Lung (tissue), 11 donors: ENCODE measurements at regions not wholly inside any gene's neighbourhood (a gene's known extent, or its start where the extent isn't known, plus 50 kb on each side); places are given as distances from the start of the nearest gene placed in this dataset.

ENCODE experiments used
- ATAC-seq: fragments of 200-7000 bp; cut with Tn5 transposase; one replicate; pipeline ENCODE4 v1.9.1; 2020; ENCODE audit warnings: moderate number of reproducible peaks; ENCODE audit not compliant: insufficient read depth, low FRiP score
- DNase-seq, 3 donors: peaks; one replicate each; pipeline ENCODE4 v3.0.0-alpha.2; 2013 to 2017
- H3K27ac ChIP-seq, 2 donors: one replicate each; pipeline ENCODE4 v1.5.1; 2013; ENCODE audit warnings: mild to moderate bottlenecking in 2 of 2, moderate library complexity in 2 of 2, control low read depth in 1 of 2, inconsistent platforms in 1 of 2, low read depth in 1 of 2, low read length in 1 of 2
- H3K27me3 ChIP-seq, 3 donors: one replicate each; pipeline ENCODE4 v1.5.1; 2013; ENCODE audit warnings: low read length in 2 of 3; ENCODE audit not compliant: control insufficient read depth in 3 of 3, insufficient read depth in 3 of 3
- H3K36me3 ChIP-seq, 4 donors: one replicate each; pipeline ENCODE4 v1.5.1; 2013; ENCODE audit warnings: low read length in 4 of 4, mild to moderate bottlenecking in 1 of 4, moderate library complexity in 1 of 4; ENCODE audit not compliant: control insufficient read depth in 4 of 4, insufficient read depth in 4 of 4
- H3K4me1 ChIP-seq, 5 donors: one replicate each; pipeline ENCODE4 v1.5.1; 2013; ENCODE audit warnings: low read length in 5 of 5, mild to moderate bottlenecking in 2 of 5, moderate library complexity in 1 of 5; ENCODE audit not compliant: control insufficient read depth in 5 of 5, insufficient read depth in 5 of 5
- H3K4me3 ChIP-seq: one replicate; pipeline ENCODE4 v1.5.1; 2013; ENCODE audit warnings: mild to moderate bottlenecking, control low read depth, moderate library complexity
- H3K9ac ChIP-seq, 2 donors: one replicate each; pipeline ENCODE4 v1.5.1; 2013; ENCODE audit warnings: low read length in 2 of 2, control low read depth in 1 of 2; ENCODE audit not compliant: insufficient read depth in 1 of 2
- H3K9me3 ChIP-seq, 4 donors: one replicate each; pipeline ENCODE4 v1.5.1; 2013; ENCODE audit warnings: low read length in 3 of 4, mild to moderate bottlenecking in 1 of 4, moderate library complexity in 1 of 4; ENCODE audit not compliant: control insufficient read depth in 4 of 4, insufficient read depth in 3 of 4
- WGBS, 2 donors: extraction: QIAGEN DNeasy Blood & Tissue Kit; methylation state at CpG; one replicate each; pipeline ENCODE4 v1.1.7; 2013; 5-methylcytosine and 5-hydroxymethylcytosine counted together
- TF ChIP-seq, protein P1 (sequence below): IDR thresholded peaks from 2 replicates; pipeline ENCODE4 v1.5.1; 2012; ENCODE audit warnings: mild to moderate bottlenecking; ENCODE audit errors: control extremely low read depth, extremely low read depth
- donor health status: control.
- donor health status: control.
- donor health status: Bipolar disorder and iron deficiency.
- donor health status: healthy.
- donor health status: DM: yes; HTN: yes; CAD: no.

DNA sequence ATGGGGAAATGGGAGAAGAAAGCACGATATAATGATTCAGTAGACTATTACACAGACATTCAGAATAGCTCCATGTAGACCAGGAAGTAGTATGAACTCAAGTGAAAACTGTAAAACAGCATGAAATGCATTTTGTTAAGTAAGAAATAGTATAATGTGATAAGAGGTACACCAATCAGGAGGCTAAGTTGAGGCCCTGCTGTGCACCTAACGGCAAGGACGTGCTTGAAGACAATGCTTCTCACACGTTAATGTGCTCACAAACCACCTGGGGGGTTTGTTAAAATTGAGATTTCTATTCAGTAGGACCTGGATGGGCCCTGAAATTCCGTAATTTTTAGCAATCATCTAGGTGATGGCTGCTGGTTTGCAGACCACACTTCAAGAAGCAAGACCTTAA lies 178.9 kb upstream of the SULF2 start:
- H3K4me3 ChIP-seq = no peak overlapping the region
- WGBS, 2 donors = 85 to 89% methylated on average over 5 of the region's 5 CpGs
- peaks cover 0 to 11% (median 10%) of the 10 kb centered on the region in 3 donors for H3K27me3 ChIP-seq
- DNase-seq = no peak
- no peaks in the 10 kb centered on the region for H3K36me3 ChIP-seq
- H3K9ac ChIP-seq = no peak overlapping the region
- H3K27ac ChIP-seq = no peak overlapping the region
- peaks cover 0 to 7% (median 0%) of the 10 kb centered on the region in 5 donors for H3K4me1 ChIP-seq
- no peaks in the 10 kb centered on the region for H3K9me3 ChIP-seq
- no peak for ATAC-seq
- TF ChIP-seq, protein P1, sequence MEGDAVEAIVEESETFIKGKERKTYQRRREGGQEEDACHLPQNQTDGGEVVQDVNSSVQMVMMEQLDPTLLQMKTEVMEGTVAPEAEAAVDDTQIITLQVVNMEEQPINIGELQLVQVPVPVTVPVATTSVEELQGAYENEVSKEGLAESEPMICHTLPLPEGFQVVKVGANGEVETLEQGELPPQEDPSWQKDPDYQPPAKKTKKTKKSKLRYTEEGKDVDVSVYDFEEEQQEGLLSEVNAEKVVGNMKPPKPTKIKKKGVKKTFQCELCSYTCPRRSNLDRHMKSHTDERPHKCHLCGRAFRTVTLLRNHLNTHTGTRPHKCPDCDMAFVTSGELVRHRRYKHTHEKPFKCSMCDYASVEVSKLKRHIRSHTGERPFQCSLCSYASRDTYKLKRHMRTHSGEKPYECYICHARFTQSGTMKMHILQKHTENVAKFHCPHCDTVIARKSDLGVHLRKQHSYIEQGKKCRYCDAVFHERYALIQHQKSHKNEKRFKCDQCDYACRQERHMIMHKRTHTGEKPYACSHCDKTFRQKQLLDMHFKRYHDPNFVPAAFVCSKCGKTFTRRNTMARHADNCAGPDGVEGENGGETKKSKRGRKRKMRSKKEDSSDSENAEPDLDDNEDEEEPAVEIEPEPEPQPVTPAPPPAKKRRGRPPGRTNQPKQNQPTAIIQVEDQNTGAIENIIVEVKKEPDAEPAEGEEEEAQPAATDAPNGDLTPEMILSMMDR = no peak

DNA sequence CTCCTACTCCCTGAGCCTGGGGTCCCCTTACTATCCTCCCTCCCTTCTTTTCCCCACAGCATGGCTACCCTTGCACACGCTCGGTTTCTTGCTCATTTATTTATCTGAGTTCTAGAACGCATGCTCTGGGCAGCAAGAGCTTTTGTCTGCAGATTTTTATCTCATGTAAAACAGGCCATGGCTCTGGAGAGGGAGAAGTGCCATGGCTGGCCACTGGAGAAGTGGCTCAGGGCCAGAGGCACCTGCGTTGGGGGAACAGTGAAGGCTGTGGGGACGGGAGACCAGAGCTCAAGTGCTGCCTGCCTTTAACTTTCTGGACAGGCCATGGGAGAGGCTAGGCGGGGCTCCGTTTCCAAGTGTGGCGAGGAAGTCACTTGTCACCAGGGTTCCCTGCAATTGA lies 177.7 kb upstream of the SULF2 start:
- ATAC-seq (no peak), DNase-seq (no peak)
- WGBS, 2 donors = 52 to 69% methylated on average over 8 of the region's 8 CpGs
- Histone ChIP-seq H3K27ac (no peak overlapping the region), H3K27me3 (peaks cover 0 to 11% (median 10%) of the 10 kb centered on the region in 3 donors), H3K9me3 (no peaks in the 10 kb centered on the region), H3K4me1 (peaks cover 0 to 16% (median 4%) of the 10 kb centered on the region in 5 donors), H3K4me3 (no peak overlapping the region), H3K9ac (no peak overlapping the region), H3K36me3 (no peaks in the 10 kb centered on the region)
- TF ChIP-seq, protein P1 = no peak

DNA sequence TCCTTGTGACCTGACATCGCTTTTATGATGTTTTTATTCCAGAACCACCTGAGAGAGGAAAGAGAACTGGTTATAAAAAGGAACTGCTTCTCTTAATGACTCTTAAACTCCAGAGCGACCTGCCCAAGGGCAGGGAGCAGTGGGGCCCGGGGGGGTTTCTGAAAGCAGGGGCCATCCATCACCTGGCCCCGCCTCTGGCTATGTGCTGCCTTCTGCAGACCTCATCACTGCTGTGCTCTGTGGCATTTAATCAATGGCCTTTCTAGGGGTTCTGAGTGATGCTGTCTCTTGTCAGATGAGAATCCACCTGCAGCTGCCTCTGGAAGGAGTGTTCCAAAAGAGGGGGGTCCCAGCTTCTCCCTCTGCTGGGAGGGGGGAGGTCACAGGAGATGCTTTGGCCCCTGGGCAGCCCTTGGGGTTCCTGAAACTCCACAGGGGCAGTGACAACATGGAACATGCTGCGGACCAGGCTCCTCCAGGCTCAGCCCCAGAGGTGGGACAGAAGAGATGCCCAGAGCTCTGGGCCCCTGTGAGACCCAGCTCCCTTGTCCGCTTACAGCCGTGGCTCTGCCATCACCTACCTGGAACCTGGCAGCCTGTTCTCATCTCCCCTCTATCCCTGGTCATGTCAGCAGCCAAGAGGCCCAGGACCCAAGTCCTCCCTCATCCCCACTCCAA lies 177.1 kb upstream of the SULF2 start:
- Histone ChIP-seq H3K4me3 (no peak overlapping the region), H3K9me3 (no peaks in the 10 kb centered on the region), H3K36me3 (no peaks in the 10 kb centered on the region), H3K9ac (no peak overlapping the region), H3K27me3 (peaks cover 0 to 10% (median 8%) of the 10 kb centered on the region in 3 donors), H3K4me1 (peaks cover 0 to 22% (median 4%) of the 10 kb centered on the region in 5 donors), H3K27ac (no peak overlapping the region)
- ATAC-seq (no peak), DNase-seq (no peak)
- TF ChIP-seq, protein P1 = no peak
- 78 to 80% methylated on average over 7 of the region's 7 CpGs for WGBS, 2 donors
